Adrenal gland (tissue), 9 donors: ENCODE measurements at regions not wholly inside any gene's neighbourhood (a gene's known extent, or its start where the extent isn't known, plus 50 kb on each side); places are given as distances from the start of the nearest gene placed in this dataset.

ENCODE experiments used
- DNase-seq, 7 donors: peaks; one replicate each; pipeline ENCODE4 v3.0.0-alpha.2; 2019 to 2020
- H3K27ac ChIP-seq, 5 donors: fragments of 200-600 bp; sonication (generic) in 4 of 5; 1 replicate in 3 of 5; 2 replicates in 2 of 5; pipeline versions ENCODE4 v1.5.1 to v1.8.0; 2016 to 2020; ENCODE audit warnings: mild to moderate bottlenecking in 1 of 5
- H3K27me3 ChIP-seq: fragments of 200-600 bp; 2 replicates; pipeline ENCODE4 v1.8.0; 2021
- H3K36me3 ChIP-seq, 2 donors: fragments of 200-600 bp; replicated peaks in 1 of 2; 1 replicate in 1 of 2; 2 replicates in 1 of 2; pipeline versions ENCODE4 v1.5.1 to v1.8.0; 2018 to 2022
- H3K4me1 ChIP-seq, 2 donors: fragments of 200-600 bp; replicated peaks in 1 of 2; 1 replicate in 1 of 2; 2 replicates in 1 of 2; pipeline versions ENCODE4 v1.5.1 to v1.8.0; 2018 to 2021
- H3K4me3 ChIP-seq, 4 donors: fragments of 200-600 bp; sonication (generic) in 3 of 4; one replicate each; pipeline ENCODE4 v1.5.1; 2016 to 2018
- H3K9me3 ChIP-seq, 3 donors: fragments of 200-600 bp; sonication (generic) in 1 of 3; replicated peaks in 1 of 3; 1 replicate in 2 of 3; 2 replicates in 1 of 3; pipeline versions ENCODE4 v1.5.1 to v1.8.0; 2016 to 2021
- CTCF ChIP-seq, 6 experiments: fragments of 450-650 bp in 4 of 6; fragments of 200-600 bp in 2 of 6; sonication (generic) in 1 of 6; IDR thresholded peaks; 1 replicate in 5 of 6; 2 replicates in 1 of 6; pipeline versions ENCODE4 v1.5.1 to v1.8.0; 2016 to 2021; ENCODE audit warnings: antibody characterized with exemption in 6 of 6, mild to moderate bottlenecking in 2 of 6, moderate library complexity in 1 of 6
- POLR2A ChIP-seq, 2 donors: fragments of 450-650 bp; IDR thresholded peaks; one replicate each; pipeline ENCODE4 v1.6.1; 2017; ENCODE audit warnings: antibody characterized with exemption in 2 of 2, mild to moderate bottlenecking in 2 of 2, moderate library complexity in 1 of 2
- WGBS, 4 donors: extraction: QIAGEN DNeasy Blood & Tissue Kit in 2 of 4; methylation state at CpG; one replicate each; pipeline versions ENCODE4 v1.1.5 to v1.1.7; 2013 to 2017; 5-methylcytosine and 5-hydroxymethylcytosine counted together
- intact Hi-C, 2 donors: fragments of 100-400 bp; cut with DNase I; formaldehyde crosslinking; loops; one replicate each; pipeline versions ENCODE4 v1.14.1 to v1.15.0; 2022 to 2023
- donor health status: healthy with polysubstance abuse.
- donor health status: Bipolar disorder and iron deficiency.
- donor health status: DM: yes; HTN: yes; CAD: no.
- donor health status: DM: no; HTN: no; CAD: no.
- donor health status: DM: no; HTN: no; CAD: no.

GRCh38 chr16:9411426-9411825 lies 320.0 kb downstream of the HAPSTR1 start:
- intact Hi-C loops: no loop called here
- WGBS, 4 donors: 75 to 82% (median 78%) methylated on average over 7 of the region's 7 CpGs

DNA sequence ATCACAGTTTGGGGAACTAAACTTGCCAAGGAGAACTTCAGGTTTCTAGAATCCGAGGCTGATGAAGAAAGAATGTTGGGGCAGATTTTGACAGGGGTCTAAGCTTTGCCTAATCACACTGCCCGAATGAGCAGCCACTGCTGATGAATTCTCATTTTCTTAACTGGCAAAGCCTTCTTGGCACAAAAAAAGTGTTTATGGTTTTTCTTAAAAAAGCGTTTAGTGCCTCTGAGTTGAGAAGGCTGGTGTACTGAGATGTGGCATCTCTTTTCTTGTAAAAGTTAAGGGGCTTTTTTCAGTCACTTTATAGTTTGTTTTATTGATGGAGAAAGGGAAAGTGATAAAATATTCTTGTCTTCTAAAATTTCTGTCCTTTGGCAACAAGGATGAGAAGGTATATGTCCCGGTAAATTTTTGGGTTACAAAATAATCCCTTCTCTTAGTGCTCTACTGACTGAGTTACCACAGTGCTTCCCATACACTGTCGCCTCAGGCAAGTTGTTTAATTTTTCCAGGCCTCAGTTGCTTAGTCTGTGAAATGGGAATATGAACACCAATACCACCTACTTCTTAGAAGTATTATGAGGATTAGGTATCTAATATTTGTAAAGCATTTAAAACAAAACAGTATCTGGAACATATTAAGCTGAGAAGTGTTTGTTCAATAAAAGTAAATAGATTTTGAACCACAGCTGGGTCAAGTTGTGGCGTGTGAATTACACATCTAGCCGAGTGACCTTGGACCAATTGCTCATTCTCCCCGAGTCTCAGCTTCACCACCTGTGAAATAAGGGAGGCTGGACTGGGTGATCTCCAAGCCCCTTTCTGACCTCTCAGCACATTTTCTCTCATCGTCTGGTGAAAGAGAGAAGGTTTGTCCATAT lies 320.8 kb downstream of the HAPSTR1 start:
- H3K27ac ChIP-seq: no peak overlapping the region
- no peak for DNase-seq
- H3K4me1 ChIP-seq: no peaks in the 10 kb centered on the region
- H3K9me3 ChIP-seq: no peaks in the 10 kb centered on the region
- no peaks in the 10 kb centered on the region for H3K27me3 ChIP-seq
- intact Hi-C loops: no loop called here
- no peaks in the 10 kb centered on the region for H3K36me3 ChIP-seq
- WGBS, 4 donors: 61 to 67% (median 64%) methylated on average over 9 of the region's 9 CpGs
- TF ChIP-seq CTCF (IDR thresholded peaks at IDR 0.05) (no peak), POLR2A (IDR thresholded peaks at IDR 0.05) (no peak)
- no peak overlapping the region for H3K4me3 ChIP-seq

More at GRCh38 chr16:9411426-9411825, 320.0 kb downstream of the HAPSTR1 start:
- H3K36me3 ChIP-seq: no peaks in the 10 kb centered on the region
- H3K27me3 ChIP-seq: no peaks in the 10 kb centered on the region
- H3K4me1 ChIP-seq: no peaks in the 10 kb centered on the region
- no peak overlapping the region for H3K27ac ChIP-seq
- no peak overlapping the region for H3K4me3 ChIP-seq
- no peaks in the 10 kb centered on the region for H3K9me3 ChIP-seq
- TF ChIP-seq POLR2A (IDR thresholded peaks at IDR 0.05) (no peak), CTCF (IDR thresholded peaks at IDR 0.05) (no peak)
- DNase-seq: no peak

DNA sequence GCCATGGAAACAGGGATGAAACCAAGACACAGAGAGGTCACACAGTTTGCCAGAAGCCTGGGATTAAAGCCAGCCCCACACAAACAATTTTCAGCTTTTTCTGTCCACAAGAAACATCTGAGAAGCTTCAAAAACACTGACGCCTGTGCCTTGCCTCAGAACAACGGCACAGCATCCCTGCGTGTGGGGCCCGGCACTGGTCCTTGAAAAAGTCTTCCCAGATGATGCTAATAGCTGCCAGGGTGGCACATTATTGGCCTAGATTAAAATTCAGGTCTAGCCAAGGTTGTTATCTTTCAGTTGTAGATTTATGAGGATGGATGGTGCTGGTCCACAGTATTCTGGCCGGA lies 321.4 kb downstream of the HAPSTR1 start:
- Histone ChIP-seq H3K36me3 (no peaks in the 10 kb centered on the region), H3K27ac (no peak overlapping the region), H3K4me3 (no peak overlapping the region), H3K4me1 (no peaks in the 10 kb centered on the region), H3K27me3 (no peaks in the 10 kb centered on the region), H3K9me3 (no peaks in the 10 kb centered on the region)
- no peak for DNase-seq
- intact Hi-C loops: no loop called here
- no peak for TF ChIP-seq CTCF (IDR thresholded peaks at IDR 0.05)
- no peak for TF ChIP-seq POLR2A (IDR thresholded peaks at IDR 0.05)
- 58 to 70% (median 63%) methylated on average over 5 of the region's 5 CpGs for WGBS, 4 donors

GRCh38 chr16:9415545-9415944 lies 324.1 kb downstream of the HAPSTR1 start:
- intact Hi-C loops: no loop called here
- no peaks in the 10 kb centered on the region for H3K36me3 ChIP-seq
- H3K27ac ChIP-seq: no peak overlapping the region
- WGBS, 4 donors: 57 to 76% (median 71%) methylated on average over 4 of the region's 4 CpGs
- no peak overlapping the region for H3K4me3 ChIP-seq
- H3K4me1 ChIP-seq: no peaks in the 10 kb centered on the region
- TF ChIP-seq POLR2A (IDR thresholded peaks at IDR 0.05) (no peak), CTCF (IDR thresholded peaks at IDR 0.05) (no peak)
- DNase-seq: no peak
- H3K9me3 ChIP-seq: no peaks in the 10 kb centered on the region
- H3K27me3 ChIP-seq: no peaks in the 10 kb centered on the region
